ENCODE measurements at regions not wholly inside any gene's neighbourhood (a gene's known extent, or its start where the extent isn't known, plus 50 kb on each side); places are given as distances from the start of the nearest gene placed in this dataset.

- Mint-ChIP-seq H3K4me3 (ENCODE audit: unreplicated experiment) (no peak overlapping the region), H3K27ac (ENCODE audit: unreplicated experiment) (no peak overlapping the region), H3K27me3 (ENCODE audit: unreplicated experiment) (no peaks in the 10 kb centered on the region), H3K36me3 (ENCODE audit: unreplicated experiment) (no peaks in the 10 kb centered on the region), H3K9me3 (ENCODE audit: unreplicated experiment) (no peaks in the 10 kb centered on the region), H3K4me1 (ENCODE audit: unreplicated experiment) (no peaks in the 10 kb centered on the region)
- DNase-seq (ENCODE audit: extremely low spot score, unreplicated experiment), result no peak
- no peak for TF ChIP-seq CTCF (IDR thresholded peaks at IDR 0.05)
These were observed 419.8 kb downstream of the DMRT2 start for GRCh38 chr9:1469996-1470395.

- Mint-ChIP-seq H3K4me3 (ENCODE audit: unreplicated experiment) (no peak overlapping the region), H3K36me3 (ENCODE audit: unreplicated experiment) (no peaks in the 10 kb centered on the region), H3K27ac (ENCODE audit: unreplicated experiment) (no peak overlapping the region), H3K9me3 (ENCODE audit: unreplicated experiment) (peaks cover 20% of the 10 kb centered on the region), H3K4me1 (ENCODE audit: unreplicated experiment) (no peaks in the 10 kb centered on the region), H3K27me3 (ENCODE audit: unreplicated experiment) (no peaks in the 10 kb centered on the region)
- no peak for TF ChIP-seq CTCF (IDR thresholded peaks at IDR 0.05)
- DNase-seq (ENCODE audit: extremely low spot score, unreplicated experiment), result no peak
These were observed 423.9 kb downstream of the DMRT2 start for GRCh38 chr9:1473956-1474634.

GRCh38 chr9:1474671-1475070 lies 424.5 kb downstream of the DMRT2 start:
- H3K36me3 Mint-ChIP-seq (ENCODE audit: unreplicated experiment), result no peaks in the 10 kb centered on the region
- H3K9me3 Mint-ChIP-seq (ENCODE audit: unreplicated experiment), result peaks cover 25% of the 10 kb centered on the region
- H3K27me3 Mint-ChIP-seq (ENCODE audit: unreplicated experiment), result no peaks in the 10 kb centered on the region
- no peak for TF ChIP-seq CTCF (IDR thresholded peaks at IDR 0.05)
- no peak for DNase-seq (ENCODE audit: extremely low spot score, unreplicated experiment)
- H3K4me3 Mint-ChIP-seq (ENCODE audit: unreplicated experiment), result no peak overlapping the region
- no peaks in the 10 kb centered on the region for H3K4me1 Mint-ChIP-seq (ENCODE audit: unreplicated experiment)
- H3K27ac Mint-ChIP-seq (ENCODE audit: unreplicated experiment), result no peak overlapping the region

- no peak for TF ChIP-seq CTCF (IDR thresholded peaks at IDR 0.05)
- H3K4me1 Mint-ChIP-seq (ENCODE audit: unreplicated experiment), result no peaks in the 10 kb centered on the region
- H3K27ac Mint-ChIP-seq (ENCODE audit: unreplicated experiment), result no peak overlapping the region
- H3K36me3 Mint-ChIP-seq (ENCODE audit: unreplicated experiment), result no peaks in the 10 kb centered on the region
- no peak overlapping the region for H3K4me3 Mint-ChIP-seq (ENCODE audit: unreplicated experiment)
- H3K9me3 Mint-ChIP-seq (ENCODE audit: unreplicated experiment), result peaks cover 7% of the 10 kb centered on the region
- DNase-seq (ENCODE audit: extremely low spot score, unreplicated experiment), result no peak
- no peaks in the 10 kb centered on the region for H3K27me3 Mint-ChIP-seq (ENCODE audit: unreplicated experiment)
These were observed 440.4 kb downstream of the DMRT2 start for GRCh38 chr9:1490341-1491232.

- H3K36me3 Mint-ChIP-seq (ENCODE audit: unreplicated experiment), result no peaks in the 10 kb centered on the region
- no peak for DNase-seq (ENCODE audit: extremely low spot score, unreplicated experiment)
- no peak overlapping the region for H3K4me3 Mint-ChIP-seq (ENCODE audit: unreplicated experiment)
- no peaks in the 10 kb centered on the region for H3K4me1 Mint-ChIP-seq (ENCODE audit: unreplicated experiment)
- H3K27ac Mint-ChIP-seq (ENCODE audit: unreplicated experiment), result no peak overlapping the region
- peaks cover 7% of the 10 kb centered on the region for H3K9me3 Mint-ChIP-seq (ENCODE audit: unreplicated experiment)
- H3K27me3 Mint-ChIP-seq (ENCODE audit: unreplicated experiment), result no peaks in the 10 kb centered on the region
- TF ChIP-seq CTCF (IDR thresholded peaks at IDR 0.05), result no peak
These were observed 442.0 kb downstream of the DMRT2 start for GRCh38 chr9:1492156-1492555.

All from osteocyte (in vitro differentiated cells).